ENCODE measurements at regions not wholly inside any gene's neighbourhood (a gene's known extent, or its start where the extent isn't known, plus 50 kb on each side); places are given as distances from the start of the nearest gene placed in this dataset.

DNA sequence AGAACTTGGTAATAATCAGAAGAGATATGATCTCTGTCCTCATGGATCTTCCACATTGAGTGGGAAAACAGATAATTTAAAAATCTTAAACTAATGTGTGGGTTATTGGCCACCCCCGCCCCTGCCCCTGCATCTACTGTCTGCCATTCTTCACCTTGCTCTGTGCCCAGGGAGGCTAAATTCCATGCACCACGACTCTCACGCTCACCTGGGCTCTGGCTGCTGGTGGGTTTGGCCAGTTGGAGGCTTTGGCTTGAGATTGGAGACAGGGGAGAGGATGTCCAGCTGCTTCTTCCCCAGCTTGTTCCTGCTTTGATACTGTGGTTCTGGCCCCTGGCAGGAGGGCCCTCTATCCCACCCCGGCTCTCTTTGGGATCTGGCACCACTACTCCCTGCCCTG, 127.9 kb downstream of the IRX5 start:
- TF ChIP-seq EZH2 (IDR thresholded peaks at IDR 0.05; ENCODE audit: low read length, unreplicated experiment), result no peak
- TF ChIP-seq, protein P1, sequence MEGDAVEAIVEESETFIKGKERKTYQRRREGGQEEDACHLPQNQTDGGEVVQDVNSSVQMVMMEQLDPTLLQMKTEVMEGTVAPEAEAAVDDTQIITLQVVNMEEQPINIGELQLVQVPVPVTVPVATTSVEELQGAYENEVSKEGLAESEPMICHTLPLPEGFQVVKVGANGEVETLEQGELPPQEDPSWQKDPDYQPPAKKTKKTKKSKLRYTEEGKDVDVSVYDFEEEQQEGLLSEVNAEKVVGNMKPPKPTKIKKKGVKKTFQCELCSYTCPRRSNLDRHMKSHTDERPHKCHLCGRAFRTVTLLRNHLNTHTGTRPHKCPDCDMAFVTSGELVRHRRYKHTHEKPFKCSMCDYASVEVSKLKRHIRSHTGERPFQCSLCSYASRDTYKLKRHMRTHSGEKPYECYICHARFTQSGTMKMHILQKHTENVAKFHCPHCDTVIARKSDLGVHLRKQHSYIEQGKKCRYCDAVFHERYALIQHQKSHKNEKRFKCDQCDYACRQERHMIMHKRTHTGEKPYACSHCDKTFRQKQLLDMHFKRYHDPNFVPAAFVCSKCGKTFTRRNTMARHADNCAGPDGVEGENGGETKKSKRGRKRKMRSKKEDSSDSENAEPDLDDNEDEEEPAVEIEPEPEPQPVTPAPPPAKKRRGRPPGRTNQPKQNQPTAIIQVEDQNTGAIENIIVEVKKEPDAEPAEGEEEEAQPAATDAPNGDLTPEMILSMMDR (conservative IDR thresholded peaks at IDR 0.05; ENCODE audit: low read depth, low read length), result no peak
- TF ChIP-seq EZH2phosphoT487 (IDR thresholded peaks at IDR 0.05; ENCODE audit: borderline replicate concordance, low read length), result no peak
